HG03060 (cell line): ENCODE measurements at regions not wholly inside any gene's neighbourhood (a gene's known extent, or its start where the extent isn't known, plus 50 kb on each side); places are given as distances from the start of the nearest gene placed in this dataset.
A peak's percentile ranks its signal among the peaks of the same experiment; 100 is the strongest.
"Not testable (repeated sequence)": the region's sequence is repeated elsewhere in the genome, so short reads cannot be mapped to it uniquely, and the experiment has no call there.

Experiments used
- ATAC-seq: cut with Tn5 transposase; IDR thresholded peaks from one replicate; pipeline ENCODE4 v1.9.1; 2021; ENCODE audit warnings: low read depth, moderate number of reproducible peaks; ENCODE audit not compliant: unreplicated experiment

DNA sequence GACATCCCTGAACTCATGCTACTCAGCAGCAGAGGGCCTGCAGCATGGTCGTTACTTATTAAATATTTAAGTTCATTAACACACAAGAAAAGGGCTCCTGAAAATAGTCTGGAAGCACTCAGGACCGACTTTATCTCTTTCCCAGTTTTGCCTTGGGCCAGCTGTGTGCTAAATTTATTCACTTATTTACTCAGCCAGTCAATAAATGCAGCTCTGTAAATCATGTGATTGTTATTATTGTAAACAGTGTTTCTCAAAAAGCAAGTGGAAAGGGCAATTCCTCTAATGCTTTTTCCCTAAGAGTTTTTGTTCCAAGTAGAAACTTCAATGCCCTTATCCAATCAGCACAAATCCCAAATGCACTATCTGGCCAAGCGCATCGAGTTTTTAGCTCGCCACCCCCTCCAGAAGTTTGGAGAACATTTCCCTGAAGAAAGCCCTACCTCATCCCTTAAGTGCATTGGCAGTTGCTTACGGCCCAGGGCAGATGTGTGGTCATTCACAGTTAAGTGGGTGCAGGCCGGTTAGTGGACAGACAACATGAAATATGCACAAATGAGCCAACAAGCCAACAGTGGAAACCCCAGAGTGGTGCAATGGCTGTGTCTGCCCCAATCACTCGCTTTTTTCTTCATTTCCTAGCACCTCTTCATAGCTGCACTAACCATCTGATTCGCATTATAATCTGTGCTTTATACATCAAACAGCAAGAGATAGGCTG, 125.8 kb downstream of the SMIM20 start:
- ATAC-seq: no peak

DNA sequence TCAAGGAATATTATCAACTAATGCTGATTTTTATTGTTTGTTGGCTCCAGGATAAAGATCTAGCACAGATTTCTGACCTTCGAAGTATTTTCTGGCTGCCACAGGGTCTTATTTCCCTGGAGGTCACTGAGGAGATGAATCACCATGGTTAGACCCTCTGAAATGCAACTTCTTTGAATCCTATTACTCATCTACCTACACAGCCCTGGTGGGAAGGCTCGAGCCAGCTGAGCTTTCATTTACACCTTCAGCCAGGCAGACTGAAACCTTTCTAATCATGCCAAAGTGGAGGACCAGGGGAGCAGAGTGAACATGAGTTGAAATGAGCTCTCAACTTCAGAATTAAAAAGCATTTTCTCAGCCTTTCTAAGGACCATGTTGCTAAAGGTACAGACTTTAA, 130.5 kb downstream of the SMIM20 start:
- ATAC-seq: no peak

DNA sequence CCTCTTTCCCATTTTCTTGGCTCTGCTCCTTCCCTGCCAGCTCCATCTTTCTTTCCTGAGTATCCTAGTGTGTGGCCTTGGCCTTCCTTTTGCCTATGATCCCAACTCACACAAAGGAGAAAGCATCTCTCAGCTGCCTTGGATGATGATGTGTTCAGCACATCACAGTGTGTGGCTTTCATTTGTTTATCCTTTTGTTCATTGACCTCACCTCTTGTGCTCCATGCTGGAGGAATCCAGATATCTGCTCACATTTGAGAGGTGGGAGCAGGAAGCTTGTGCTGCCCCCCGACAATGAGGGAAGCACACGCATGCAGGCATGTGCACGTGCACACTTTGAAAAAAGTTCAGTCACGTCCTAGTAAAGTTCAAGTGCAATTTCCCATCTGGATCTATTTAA, 131.0 kb downstream of the SMIM20 start:
- no peak for ATAC-seq

DNA sequence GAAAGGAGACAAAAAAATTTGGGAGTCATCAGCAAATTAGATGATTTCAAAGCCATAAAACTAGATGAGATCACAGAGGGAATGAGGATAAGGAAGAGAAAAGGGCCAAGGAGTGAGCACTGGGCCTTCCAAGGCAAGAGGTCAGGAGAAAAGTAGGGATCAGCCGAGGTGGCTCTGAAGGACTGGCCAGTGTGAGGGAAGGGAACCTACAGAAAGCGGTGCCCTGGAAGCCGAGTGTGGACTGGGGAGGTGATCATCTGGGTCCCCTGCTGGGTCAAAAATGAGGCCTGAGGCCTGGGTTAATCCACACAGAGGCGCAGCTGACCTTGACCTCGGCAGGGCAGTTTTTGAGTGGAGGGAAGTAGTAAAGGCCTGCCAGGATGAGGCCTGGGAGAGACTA, 133.8 kb downstream of the SMIM20 start:
- ATAC-seq: no peak

DNA sequence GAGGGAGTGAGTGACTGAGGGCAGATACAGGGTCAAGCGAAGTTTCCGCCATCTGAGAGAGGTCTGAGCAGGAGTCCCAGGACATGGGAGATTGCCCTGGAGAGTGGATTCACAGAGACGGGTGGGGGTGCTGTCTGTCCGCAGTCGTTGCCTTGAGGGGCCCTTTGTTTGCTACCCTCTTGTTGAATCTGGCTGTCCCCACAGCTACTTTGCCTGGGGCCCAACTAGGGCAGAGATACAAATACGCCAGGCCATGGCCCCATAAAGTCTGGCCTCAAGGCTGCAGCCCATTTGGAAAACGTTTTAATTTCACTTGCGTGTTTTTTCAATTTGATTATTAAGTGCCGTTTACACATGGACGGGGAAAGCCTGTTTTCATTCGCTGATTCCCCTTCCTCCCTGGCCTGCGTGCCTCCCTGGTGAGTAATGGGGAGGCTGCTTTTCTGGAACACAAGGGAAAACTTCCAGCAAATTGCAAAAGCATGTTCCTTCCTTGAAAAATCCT, 134.4 kb downstream of the SMIM20 start:
- ATAC-seq: no peak

DNA sequence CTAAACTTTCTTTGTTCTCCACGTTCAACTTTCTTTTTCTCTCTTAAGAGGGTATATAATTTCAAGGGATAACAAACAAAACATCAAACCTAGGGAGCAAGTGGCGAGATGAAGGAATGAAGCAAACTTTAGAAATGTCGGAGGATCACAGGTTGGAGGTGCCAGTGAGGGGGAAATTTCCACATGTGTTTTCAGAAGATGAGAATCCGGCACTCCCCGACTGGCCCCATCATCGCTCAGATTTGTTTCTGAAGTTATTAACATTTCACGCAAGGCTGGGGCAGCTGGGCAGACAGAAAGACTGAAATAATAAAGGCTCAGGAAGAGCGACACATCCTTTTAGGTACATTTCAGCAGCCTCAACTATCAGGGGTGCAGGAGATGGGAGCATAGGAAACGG, 134.9 kb downstream of the SMIM20 start:
- ATAC-seq: no peak

DNA sequence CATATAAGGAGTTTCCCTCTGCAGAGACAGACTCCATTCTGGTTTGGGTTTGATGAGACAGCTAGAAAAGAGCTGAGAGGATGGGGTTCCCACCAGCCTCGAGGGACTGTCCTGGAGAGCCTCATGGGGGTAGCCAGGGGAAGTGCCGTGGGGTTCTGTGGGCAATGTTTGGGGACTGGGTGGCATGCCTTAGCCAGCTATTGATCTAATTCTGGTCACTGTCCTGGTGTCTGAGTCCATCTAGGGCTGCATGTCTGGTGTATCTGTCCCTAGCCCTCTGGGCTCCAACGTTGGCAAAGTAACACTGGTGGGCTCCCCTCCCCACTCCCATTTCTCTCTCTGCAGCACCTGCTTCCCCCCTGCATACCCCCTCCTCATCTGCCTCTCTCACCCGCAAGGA, 135.4 kb downstream of the SMIM20 start:
- no peak for ATAC-seq

DNA sequence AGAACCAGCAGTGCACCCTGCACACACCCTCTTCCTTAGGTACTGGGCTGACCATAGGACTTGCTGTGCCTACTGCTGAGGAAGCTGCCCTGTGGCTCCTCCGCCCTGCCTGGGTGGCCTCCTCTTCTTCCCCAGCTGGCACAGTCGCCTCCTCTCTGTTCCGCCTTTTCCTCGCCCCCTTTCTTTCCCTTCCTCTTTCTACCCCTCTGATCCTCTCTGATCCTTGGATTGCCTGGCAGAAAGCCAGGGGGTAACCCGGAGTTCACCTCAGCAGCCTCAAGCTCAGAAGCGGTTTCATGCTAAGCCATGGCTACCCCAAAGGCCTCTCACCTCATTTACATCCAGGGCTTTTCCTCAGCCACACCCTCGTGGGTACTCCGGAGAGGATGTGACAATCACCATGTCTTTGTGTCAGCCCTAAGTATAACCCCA, 136.2 kb downstream of the SMIM20 start:
- ATAC-seq: no peak

DNA sequence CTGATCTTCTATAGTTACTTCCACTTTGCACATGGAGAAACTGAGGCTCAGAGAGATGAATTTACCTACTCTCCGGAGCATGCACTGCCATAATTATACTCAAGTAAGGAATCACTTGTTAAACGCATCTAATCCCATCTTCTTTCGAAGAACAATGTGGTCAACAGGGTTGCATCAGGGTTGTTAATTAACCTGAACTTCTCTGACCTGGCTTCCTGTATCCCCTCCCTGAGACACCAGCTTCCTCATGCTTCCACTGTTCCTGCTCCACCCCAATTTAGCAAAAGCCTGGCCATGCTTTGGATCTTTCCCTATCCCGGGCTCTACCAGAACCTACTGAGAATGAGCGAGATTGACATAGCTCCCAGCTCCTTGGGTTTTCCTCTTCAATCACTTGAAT, 136.7 kb downstream of the SMIM20 start:
- no peak for ATAC-seq

DNA sequence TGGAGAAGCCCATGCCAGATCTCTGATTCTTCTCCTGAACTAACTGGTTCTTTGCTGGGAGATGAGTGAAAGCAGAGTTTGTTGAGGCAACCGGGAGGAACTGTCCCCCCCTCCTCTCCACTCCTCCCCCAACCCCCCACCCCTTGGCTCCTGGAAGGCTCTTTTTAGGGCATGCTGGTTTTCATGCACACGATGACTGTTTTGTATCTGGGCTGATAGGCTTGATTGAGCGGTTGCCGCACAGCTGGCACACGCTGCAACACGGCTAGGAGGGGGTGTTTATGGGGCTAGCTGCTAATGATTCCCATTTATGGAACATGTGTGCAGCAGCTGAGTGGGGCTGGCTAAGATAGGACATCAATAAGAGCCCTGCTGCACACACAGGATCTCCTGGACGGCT, 137.2 kb downstream of the SMIM20 start:
- no peak for ATAC-seq

DNA sequence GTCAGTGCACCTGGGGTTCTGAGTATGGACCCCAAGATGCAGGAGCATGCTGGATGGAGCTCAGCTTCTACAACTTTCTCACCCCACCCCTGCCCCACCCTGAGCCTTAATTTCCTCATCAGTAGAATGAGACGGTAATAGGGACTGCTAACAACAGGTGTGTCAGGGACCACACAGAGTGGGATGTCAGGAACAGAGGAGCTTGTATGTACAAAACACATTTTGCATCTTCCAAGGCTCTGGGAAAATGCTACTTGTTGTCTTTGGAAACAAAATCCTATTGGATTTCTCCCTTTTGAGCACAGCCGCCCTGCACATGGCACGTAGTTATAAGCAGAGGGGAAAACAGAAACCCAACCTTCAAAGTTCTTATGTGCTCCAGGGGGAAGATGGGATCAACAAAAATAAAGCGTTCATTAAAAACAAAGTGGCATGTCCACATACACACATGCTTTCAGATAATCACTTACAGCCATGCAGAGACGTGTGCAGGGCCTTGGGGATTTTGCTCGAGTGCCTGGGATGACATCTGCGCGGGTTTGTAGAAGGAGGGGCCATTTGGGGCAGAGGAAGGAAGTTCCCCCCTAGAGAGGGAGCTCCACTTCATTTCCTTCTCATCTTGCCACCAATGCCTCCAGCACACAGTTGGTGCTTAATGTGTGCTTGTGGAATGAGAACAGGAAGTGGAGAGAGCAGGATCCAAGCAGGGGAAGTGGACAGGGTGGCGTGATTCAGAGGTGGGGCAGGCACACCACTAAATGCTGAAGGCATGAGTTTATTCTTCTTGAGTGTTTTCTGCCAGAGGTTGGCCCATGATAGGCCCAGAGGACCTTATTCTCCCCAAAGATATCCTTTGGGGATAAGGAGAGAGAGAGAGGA, 138.9 kb downstream of the SMIM20 start:
- ATAC-seq: no peak

DNA sequence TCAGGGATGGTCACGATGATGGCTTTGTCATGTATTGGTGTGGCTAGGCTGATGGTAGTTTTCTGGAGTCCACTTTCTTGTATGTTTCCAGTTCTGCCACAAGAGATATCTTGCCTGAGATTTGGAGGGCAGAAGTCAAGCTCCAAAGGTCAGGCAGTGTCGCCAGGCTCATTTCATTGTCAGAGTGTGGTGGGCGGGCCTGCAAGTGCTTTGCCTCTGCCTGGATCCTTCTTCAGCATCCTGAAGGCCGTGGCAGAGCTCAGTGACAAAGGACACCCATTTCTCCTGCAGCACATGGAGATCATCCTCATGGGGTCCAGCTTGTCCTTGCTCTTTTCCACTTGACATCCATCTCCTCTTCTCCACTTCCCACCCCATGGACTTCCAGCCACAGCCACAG, 139.7 kb downstream of the SMIM20 start:
- ATAC-seq: no peak

DNA sequence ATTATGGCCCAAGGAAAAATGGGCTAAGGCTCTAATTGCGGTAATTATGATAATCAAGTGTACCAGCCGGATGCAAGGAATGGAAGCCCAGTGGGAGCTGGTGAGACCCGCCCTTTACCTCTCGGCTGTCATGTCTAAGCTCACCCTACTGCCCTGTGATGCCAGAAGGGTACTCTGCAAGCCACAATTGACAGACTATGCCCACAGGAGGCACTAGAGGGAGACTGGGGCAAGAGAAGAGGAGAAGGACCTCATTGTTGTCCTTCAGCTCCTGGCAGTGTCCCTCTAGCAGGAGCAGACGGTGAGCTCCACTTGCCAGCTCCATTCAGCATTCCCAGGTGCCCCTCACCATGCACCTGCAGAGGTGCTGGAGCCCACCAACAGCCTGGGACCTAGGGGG, 141.8 kb downstream of the SMIM20 start:
- no peak for ATAC-seq

DNA sequence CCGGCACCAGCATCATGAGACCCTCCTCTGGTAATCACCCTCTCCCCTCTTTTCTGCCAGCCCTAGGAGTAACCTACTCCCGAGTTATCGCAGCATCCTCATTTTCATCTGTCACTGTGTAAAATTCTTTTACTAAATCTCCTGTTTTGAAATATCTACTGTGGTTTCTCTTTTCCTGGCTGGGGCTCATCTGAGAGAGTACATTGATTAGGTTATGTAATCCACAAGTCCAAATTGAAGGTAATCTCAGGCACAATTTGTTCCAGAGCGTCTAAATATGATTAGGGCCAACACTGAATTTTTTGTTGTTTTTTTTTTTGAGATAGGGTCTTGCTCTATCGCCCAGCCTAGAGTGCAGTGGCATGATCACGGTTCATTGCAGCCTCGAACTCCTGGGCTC, 142.4 kb downstream of the SMIM20 start:
- no peak for ATAC-seq

DNA sequence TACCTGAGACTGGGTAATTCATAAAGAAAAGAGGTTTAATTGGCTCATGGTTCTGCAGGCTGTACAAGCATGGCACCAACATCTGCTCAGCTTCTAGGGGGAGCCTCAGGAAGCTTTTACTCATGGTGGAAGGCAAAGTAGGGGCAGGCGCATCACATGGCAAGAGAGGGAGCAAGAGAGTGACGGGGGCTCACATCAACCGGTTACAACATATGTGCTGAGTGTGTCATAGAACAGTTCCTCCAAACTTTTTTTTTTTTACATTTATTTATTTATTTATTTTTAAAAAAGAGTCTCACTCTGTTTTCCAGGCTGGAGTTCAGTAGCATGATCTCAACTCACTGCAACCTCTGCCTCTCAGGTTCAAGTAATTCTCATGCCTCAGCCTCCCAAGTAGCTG, 143.8 kb downstream of the SMIM20 start:
- ATAC-seq: not testable (repeated sequence)

DNA sequence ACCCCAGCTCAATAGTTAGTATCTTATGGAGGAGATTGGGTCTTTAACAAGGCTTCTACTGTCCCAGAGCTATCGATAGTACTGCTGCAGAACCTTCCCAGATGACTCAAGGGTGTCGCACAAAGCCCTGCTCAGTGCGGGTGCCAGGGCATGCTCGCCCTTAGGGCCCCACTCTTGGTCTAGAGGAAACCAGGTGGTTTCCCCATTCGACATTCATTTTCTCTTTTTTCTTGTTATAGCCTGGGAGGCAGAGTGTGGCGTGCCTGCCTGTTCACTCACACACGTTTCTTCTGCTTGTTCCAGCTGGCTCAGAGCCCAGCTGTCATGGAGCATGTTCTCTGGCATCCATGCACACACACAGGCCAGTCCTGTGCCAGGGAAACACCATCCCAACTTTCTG, 144.5 kb downstream of the SMIM20 start:
- ATAC-seq: peak; percentile 97

DNA sequence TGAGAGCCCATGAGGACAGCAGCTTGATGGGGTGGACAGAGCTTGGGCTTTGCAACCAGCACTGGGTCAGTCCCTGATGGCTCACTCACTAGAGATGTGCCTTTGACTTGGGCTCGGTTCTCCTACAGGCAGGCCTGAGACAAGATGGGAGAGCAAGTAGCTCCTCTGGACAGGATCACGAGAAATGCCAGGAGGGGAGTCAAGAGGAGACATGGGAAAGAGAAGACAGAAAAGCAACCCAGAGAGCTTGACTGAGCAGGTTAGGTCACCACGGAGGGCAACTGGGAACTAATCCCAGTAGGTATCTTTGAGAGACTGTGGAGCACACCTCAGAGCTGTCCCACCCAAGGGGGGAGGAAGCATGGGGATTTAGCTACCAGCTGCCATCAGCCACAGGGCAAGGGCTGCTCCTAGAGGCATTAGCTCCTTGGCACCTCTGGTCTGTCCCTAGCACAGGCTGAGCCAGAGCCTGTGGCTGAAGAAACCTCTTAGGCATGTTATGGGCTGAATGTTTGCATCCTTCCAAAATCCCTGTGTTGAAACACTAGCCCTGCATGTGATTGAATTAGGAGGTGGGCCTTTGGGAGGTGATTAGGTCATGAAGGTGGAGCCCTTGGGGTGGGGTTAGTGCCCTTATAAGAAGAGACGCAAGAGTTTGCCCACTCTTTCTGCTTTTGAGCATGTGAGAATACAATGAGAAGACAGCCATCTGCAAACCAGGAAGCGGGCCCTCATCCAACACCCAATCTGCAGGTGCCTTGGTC, 145.6 kb downstream of the SMIM20 start:
- no peak for ATAC-seq

DNA sequence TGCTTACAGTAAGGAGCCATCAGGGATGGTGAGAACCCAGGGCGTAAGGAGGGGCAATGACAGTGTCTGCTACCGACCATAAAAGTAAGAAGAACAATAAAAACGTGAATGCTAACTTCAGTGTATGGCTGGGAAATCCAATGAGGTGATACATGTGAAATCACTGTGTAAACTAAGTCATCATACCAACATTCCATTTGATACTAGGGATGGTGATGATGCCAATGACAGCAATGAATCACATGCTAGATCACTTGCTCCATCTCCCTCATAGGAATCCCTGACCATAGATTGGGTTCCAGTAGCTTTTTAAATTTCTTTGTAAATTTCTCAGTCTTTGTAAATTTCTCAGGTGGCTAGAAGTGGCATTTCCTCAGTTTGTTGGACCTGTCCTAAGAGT, 146.3 kb downstream of the SMIM20 start:
- ATAC-seq: no peak

DNA sequence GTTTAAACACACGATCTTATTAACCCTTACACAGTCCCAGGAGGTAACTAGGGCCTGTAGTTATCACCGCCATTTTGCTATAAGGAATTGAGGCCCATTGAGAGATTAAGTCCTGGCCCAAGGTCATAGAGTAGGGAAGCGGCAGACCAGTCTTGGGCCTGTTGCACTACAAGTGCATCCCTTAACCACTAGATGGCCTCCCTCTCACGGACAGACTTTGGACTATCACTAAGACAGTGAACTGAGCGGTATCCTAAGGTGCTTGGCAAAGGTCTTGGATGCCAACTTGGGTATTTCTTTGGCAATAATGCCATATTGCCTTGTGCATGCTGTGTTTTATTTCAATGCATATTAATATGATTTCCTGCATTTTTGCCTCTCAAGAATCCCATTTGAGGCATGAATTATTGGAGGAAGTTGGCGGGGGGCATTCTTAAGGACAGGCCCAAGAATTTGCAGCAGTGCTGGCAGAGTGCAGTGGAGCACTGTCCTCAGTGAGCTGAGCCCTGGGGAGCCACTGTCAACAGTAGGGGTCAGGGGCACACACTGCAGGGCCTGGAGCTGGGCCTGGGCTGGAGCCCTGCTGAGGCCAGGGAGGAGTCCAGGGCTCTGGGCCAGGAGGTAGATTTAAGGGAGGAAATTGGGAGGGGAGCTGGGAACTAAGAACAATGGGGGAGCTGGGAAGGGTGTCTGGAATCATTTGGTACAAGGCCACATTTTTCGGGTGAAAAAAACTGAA, 147.4 kb downstream of the SMIM20 start:
- no peak for ATAC-seq

DNA sequence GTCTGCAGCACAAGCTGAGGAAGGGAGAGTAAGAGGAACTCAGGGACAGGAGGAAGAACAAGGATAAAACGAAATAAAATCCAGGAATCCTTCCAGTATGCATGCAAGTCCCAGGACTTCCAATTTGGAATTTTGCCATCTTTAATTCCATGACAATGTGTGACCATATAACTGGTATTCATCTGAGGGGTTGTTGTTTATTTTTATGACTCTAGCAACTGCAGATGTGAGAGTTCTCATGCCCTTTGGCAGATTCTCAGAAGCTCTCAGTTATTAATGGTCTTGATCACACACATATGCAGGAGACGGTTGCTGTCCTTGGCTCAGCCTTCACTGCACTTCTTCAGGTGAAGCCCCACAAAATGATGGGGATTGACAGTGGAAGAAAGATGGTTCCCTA, 148.2 kb downstream of the SMIM20 start:
- ATAC-seq: no peak
